ENCODE measurements at regions not wholly inside any gene's neighbourhood (a gene's known extent, or its start where the extent isn't known, plus 50 kb on each side); places are given as distances from the start of the nearest gene placed in this dataset.

DNA sequence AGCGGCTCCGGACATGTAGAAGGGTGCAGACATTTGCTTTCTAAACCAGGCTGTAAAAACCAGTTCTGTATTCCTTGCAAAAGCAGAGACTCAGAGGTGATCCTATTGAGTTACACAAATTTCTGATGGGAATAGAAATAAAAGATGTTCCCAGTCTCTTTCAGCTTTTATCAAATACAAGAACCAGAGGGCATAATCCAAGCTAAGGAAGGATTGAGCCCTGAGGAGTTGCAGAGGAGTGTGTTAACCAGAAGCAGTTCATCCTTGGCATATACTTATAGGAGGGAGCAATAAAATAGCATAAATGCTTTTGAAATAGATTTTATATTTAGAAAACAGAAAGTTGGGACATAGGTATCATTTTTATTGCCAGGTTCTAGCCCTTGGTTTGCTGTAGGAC, 75.3 kb downstream of the KIF4B start:
- no peaks in the 10 kb centered on the region for H3K9me3 ChIP-seq
- no peak for ATAC-seq (ENCODE audit: low FRiP score in 2 of 2)
- no peaks in the 10 kb centered on the region for H3K27me3 ChIP-seq
- DNase-seq: no peak
- H3K27ac ChIP-seq: no peak overlapping the region
- TF ChIP-seq EP300 (IDR thresholded peaks at IDR 0.05): no peak
- no peak overlapping the region for H3K4me3 ChIP-seq
- no peaks in the 10 kb centered on the region for H3K4me1 ChIP-seq
- H3K36me3 ChIP-seq: no peaks in the 10 kb centered on the region
- 94 to 95% methylated on average over 2 of the region's 2 CpGs for WGBS, 2 donors

DNA sequence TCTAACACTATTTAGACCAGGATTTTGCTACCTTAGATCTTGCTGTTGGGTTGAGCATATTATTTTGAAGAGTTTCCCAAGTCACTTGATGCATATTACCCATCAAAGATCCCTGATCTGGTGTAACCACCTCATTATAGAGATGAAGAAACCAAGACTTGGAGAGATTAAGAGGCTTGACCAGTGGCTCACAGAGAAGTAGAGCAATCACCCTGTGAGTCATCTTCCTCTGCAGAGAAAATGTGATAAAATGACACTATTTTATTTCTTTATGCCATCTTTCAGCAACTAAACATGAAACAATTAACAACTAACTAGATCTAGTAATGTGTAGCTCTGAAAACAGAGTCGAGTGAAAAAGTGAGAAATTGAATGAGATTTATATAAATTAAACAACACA, 76.1 kb downstream of the KIF4B start:
- no peaks in the 10 kb centered on the region for H3K36me3 ChIP-seq
- H3K4me1 ChIP-seq: no peaks in the 10 kb centered on the region
- ATAC-seq (ENCODE audit: low FRiP score in 2 of 2): no peak
- H3K27me3 ChIP-seq: no peaks in the 10 kb centered on the region
- TF ChIP-seq POLR2AphosphoS5 (IDR thresholded peaks at IDR 0.05): no peak
- no peak for TF ChIP-seq EP300 (IDR thresholded peaks at IDR 0.05)
- TF ChIP-seq POLR2A (IDR thresholded peaks at IDR 0.05): no peak
- TF ChIP-seq, protein P1, sequence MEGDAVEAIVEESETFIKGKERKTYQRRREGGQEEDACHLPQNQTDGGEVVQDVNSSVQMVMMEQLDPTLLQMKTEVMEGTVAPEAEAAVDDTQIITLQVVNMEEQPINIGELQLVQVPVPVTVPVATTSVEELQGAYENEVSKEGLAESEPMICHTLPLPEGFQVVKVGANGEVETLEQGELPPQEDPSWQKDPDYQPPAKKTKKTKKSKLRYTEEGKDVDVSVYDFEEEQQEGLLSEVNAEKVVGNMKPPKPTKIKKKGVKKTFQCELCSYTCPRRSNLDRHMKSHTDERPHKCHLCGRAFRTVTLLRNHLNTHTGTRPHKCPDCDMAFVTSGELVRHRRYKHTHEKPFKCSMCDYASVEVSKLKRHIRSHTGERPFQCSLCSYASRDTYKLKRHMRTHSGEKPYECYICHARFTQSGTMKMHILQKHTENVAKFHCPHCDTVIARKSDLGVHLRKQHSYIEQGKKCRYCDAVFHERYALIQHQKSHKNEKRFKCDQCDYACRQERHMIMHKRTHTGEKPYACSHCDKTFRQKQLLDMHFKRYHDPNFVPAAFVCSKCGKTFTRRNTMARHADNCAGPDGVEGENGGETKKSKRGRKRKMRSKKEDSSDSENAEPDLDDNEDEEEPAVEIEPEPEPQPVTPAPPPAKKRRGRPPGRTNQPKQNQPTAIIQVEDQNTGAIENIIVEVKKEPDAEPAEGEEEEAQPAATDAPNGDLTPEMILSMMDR (IDR thresholded peaks at IDR 0.05): no peak
- H3K27ac ChIP-seq: no peak overlapping the region
- 91 to 92% methylated on average over 1 of the region's 1 CpG for WGBS, 2 donors
- no peak overlapping the region for H3K4me3 ChIP-seq
- no peaks in the 10 kb centered on the region for H3K9me3 ChIP-seq
- DNase-seq: no peak

DNA sequence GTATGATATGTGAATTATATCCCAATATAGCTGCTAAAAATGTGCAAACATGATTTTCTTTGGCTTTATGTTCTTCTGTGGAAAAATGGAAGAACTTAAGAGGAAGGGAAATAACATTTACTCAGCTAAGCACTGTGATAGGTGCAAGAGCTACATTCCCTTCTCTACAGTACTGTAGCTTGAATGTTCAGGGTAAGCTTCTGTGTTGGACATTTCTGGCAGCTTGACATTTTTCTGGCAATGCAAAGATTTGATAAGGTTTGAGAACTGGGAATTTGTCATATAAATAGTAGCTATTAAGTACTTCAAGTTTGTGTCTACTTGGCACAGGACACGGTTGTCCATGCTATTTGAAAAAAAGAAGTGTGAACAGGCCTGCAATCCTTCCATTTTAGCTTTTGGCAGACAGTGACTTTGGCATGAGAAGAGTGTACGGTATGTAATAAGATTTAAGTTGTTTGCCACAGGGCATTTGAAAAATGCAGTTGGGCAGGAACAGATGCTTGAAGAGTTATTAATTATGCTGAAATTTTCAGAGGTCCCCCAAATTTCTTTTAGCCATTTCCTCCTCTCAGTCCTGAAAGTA, 77.6 kb downstream of the KIF4B start:
- no peak for DNase-seq
- 40 to 43% methylated on average over 2 of the region's 2 CpGs for WGBS, 2 donors
- TF ChIP-seq EP300 (IDR thresholded peaks at IDR 0.05): no peak
- TF ChIP-seq, protein P1 (IDR thresholded peaks at IDR 0.05): no peak
- TF ChIP-seq POLR2AphosphoS5 (IDR thresholded peaks at IDR 0.05): no peak
- TF ChIP-seq POLR2A (IDR thresholded peaks at IDR 0.05): no peak
- Histone ChIP-seq H3K36me3 (no peaks in the 10 kb centered on the region), H3K9me3 (no peaks in the 10 kb centered on the region), H3K4me1 (no peaks in the 10 kb centered on the region), H3K27ac (no peak overlapping the region), H3K4me3 (no peak overlapping the region), H3K27me3 (no peaks in the 10 kb centered on the region)
- ATAC-seq (ENCODE audit: low FRiP score in 2 of 2): no peak

GRCh38 chr5:155091768-155092717, 78.5 kb downstream of the KIF4B start:
- WGBS, 2 donors: 77 to 79% methylated on average over 2 of the region's 2 CpGs
- no peak for TF ChIP-seq POLR2A (IDR thresholded peaks at IDR 0.05)
- TF ChIP-seq, protein P1 (IDR thresholded peaks at IDR 0.05): no peak
- TF ChIP-seq EP300 (IDR thresholded peaks at IDR 0.05): no peak
- TF ChIP-seq POLR2AphosphoS5 (IDR thresholded peaks at IDR 0.05): no peak
- Histone ChIP-seq H3K27me3 (no peaks in the 10 kb centered on the region), H3K27ac (no peak overlapping the region), H3K36me3 (no peaks in the 10 kb centered on the region), H3K4me3 (no peak overlapping the region), H3K4me1 (no peaks in the 10 kb centered on the region), H3K9me3 (no peaks in the 10 kb centered on the region)
- ATAC-seq (ENCODE audit: low FRiP score in 2 of 2) (no peak), DNase-seq (no peak)

- DNase-seq (no peak), ATAC-seq (ENCODE audit: low FRiP score in 2 of 2) (no peak)
- H3K4me1 ChIP-seq: no peaks in the 10 kb centered on the region
- no peak overlapping the region for H3K27ac ChIP-seq
- H3K4me3 ChIP-seq: no peak overlapping the region
- H3K9me3 ChIP-seq: no peaks in the 10 kb centered on the region
- TF ChIP-seq EP300 (IDR thresholded peaks at IDR 0.05) (no peak), POLR2AphosphoS5 (IDR thresholded peaks at IDR 0.05) (no peak), POLR2A (IDR thresholded peaks at IDR 0.05) (no peak)
- TF ChIP-seq, protein P1 (IDR thresholded peaks at IDR 0.05): no peak
- H3K36me3 ChIP-seq: no peaks in the 10 kb centered on the region
- no peaks in the 10 kb centered on the region for H3K27me3 ChIP-seq
- 71 to 88% methylated on average over 1 of the region's 1 CpG for WGBS, 2 donors
Measured at GRCh38 chr5:155094455-155094854, 80.9 kb downstream of the KIF4B start.
